Astrocyte (in vitro differentiated cells and primary cell): ENCODE measurements at regions not wholly inside any gene's neighbourhood (a gene's known extent, or its start where the extent isn't known, plus 50 kb on each side); places are given as distances from the start of the nearest gene placed in this dataset.

Experiments used
- DNase-seq: peaks from one replicate; pipeline ENCODE4 v3.0.0-alpha.2; 2010; ENCODE audit warnings: low read depth
- FAIRE-seq: peaks from 2 replicates; lab custom pipeline; 2011; peaks lifted over from hg19 to GRCh38; lab: Jason Lieb, UNC
- H2AFZ ChIP-seq: 2 replicates; pipeline ENCODE4 v1.6.0; 2012; ENCODE audit warnings: low read depth, low read length, inconsistent platforms
- H3K27ac ChIP-seq: 2 replicates; pipeline ENCODE4 v1.5.1; 2011; ENCODE audit warnings: low read depth, low read length, inconsistent platforms
- H3K27me3 ChIP-seq: 2 replicates; pipeline ENCODE4 v1.6.0; 2011; ENCODE audit warnings: low read length, inconsistent platforms; ENCODE audit not compliant: insufficient read depth
- H3K36me3 ChIP-seq: 2 replicates; pipeline ENCODE4 v1.5.1; 2011; ENCODE audit warnings: low read length, inconsistent platforms; ENCODE audit not compliant: insufficient read depth
- H3K4me1 ChIP-seq: 2 replicates; pipeline ENCODE4 v1.5.1; 2011; ENCODE audit warnings: low read length, inconsistent platforms; ENCODE audit not compliant: insufficient read depth
- H3K4me2 ChIP-seq: 2 replicates; pipeline ENCODE4 v1.6.0; 2012; ENCODE audit warnings: low read length, inconsistent platforms
- H3K4me3 ChIP-seq: 2 replicates; pipeline ENCODE4 v1.5.1; 2011; ENCODE audit warnings: low read depth, mild to moderate bottlenecking, low read length, inconsistent platforms; ENCODE audit not compliant: insufficient read depth
- H3K79me2 ChIP-seq: 2 replicates; pipeline ENCODE4 v1.6.0; 2012; ENCODE audit warnings: mild to moderate bottlenecking, low read length, inconsistent platforms; ENCODE audit not compliant: insufficient read depth
- H3K9ac ChIP-seq: 2 replicates; pipeline ENCODE4 v1.6.0; 2012; ENCODE audit warnings: mild to moderate bottlenecking, low read length, inconsistent platforms
- H3K9me3 ChIP-seq: 2 replicates; pipeline ENCODE4 v1.5.1; 2012; ENCODE audit warnings: low read depth, mild to moderate bottlenecking, low read length, inconsistent platforms; ENCODE audit not compliant: insufficient read depth
- H4K20me1 ChIP-seq: 2 replicates; pipeline ENCODE4 v1.6.0; 2012; ENCODE audit warnings: low read length, inconsistent platforms; ENCODE audit not compliant: insufficient read depth
- H3K27ac Mint-ChIP-seq: one replicate; pipeline ENCODE4 v1.8.0; 2021; ENCODE audit warnings: mild to moderate bottlenecking, mixed read lengths; ENCODE audit not compliant: unreplicated experiment
- H3K27me3 Mint-ChIP-seq: one replicate; pipeline ENCODE4 v1.8.0; 2021; ENCODE audit warnings: low read depth, mixed read lengths; ENCODE audit not compliant: unreplicated experiment
- H3K36me3 Mint-ChIP-seq: one replicate; pipeline ENCODE4 v1.8.0; 2021; ENCODE audit warnings: low read depth, mixed read lengths; ENCODE audit not compliant: unreplicated experiment
- H3K4me1 Mint-ChIP-seq: one replicate; pipeline ENCODE4 v1.8.0; 2021; ENCODE audit warnings: low read depth, mixed read lengths; ENCODE audit not compliant: unreplicated experiment
- H3K4me3 Mint-ChIP-seq: one replicate; pipeline ENCODE4 v1.8.0; 2021; ENCODE audit warnings: mild to moderate bottlenecking, moderate library complexity, mixed read lengths; ENCODE audit not compliant: unreplicated experiment
- H3K9me3 Mint-ChIP-seq: one replicate; pipeline ENCODE4 v1.8.0; 2021; ENCODE audit warnings: mild to moderate bottlenecking, mixed read lengths; ENCODE audit not compliant: unreplicated experiment
- EZH2 ChIP-seq: IDR thresholded peaks from 2 replicates; pipeline ENCODE4 v1.6.1; 2012; ENCODE audit warnings: mild to moderate bottlenecking, low read length, inconsistent platforms; ENCODE audit not compliant: insufficient read depth
- TF ChIP-seq, protein P1 (sequence below): IDR thresholded peaks from 2 replicates; pipeline ENCODE4 v1.5.1; 2011; ENCODE audit warnings: low read depth, mild to moderate bottlenecking, inconsistent platforms, low read length, moderate library complexity; ENCODE audit not compliant: insufficient read depth

GRCh38 chr12:94811611-94812010 is 161.3 kb upstream of the TMCC3 start:
- Mint-ChIP-seq H3K4me1 (no peaks in the 10 kb centered on the region), H3K36me3 (peaks cover 2% of the 10 kb centered on the region), H3K27me3 (peaks cover 3% of the 10 kb centered on the region), H3K9me3 (peaks cover 27% of the 10 kb centered on the region), H3K27ac (no peak overlapping the region), H3K4me3 (no peak overlapping the region)
- H3K79me2 ChIP-seq = no peaks in the 10 kb centered on the region
- no peak overlapping the region for H3K4me3 ChIP-seq
- no peaks in the 10 kb centered on the region for H3K4me1 ChIP-seq
- no peak for FAIRE-seq
- H3K27me3 ChIP-seq = no peaks in the 10 kb centered on the region
- no peak overlapping the region for H3K27ac ChIP-seq
- no peaks in the 10 kb centered on the region for H4K20me1 ChIP-seq
- H3K9ac ChIP-seq = no peak overlapping the region
- no peak for TF ChIP-seq EZH2
- TF ChIP-seq, protein P1, sequence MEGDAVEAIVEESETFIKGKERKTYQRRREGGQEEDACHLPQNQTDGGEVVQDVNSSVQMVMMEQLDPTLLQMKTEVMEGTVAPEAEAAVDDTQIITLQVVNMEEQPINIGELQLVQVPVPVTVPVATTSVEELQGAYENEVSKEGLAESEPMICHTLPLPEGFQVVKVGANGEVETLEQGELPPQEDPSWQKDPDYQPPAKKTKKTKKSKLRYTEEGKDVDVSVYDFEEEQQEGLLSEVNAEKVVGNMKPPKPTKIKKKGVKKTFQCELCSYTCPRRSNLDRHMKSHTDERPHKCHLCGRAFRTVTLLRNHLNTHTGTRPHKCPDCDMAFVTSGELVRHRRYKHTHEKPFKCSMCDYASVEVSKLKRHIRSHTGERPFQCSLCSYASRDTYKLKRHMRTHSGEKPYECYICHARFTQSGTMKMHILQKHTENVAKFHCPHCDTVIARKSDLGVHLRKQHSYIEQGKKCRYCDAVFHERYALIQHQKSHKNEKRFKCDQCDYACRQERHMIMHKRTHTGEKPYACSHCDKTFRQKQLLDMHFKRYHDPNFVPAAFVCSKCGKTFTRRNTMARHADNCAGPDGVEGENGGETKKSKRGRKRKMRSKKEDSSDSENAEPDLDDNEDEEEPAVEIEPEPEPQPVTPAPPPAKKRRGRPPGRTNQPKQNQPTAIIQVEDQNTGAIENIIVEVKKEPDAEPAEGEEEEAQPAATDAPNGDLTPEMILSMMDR = no peak
- H3K9me3 ChIP-seq = peaks cover 6% of the 10 kb centered on the region
- no peak for DNase-seq
- H2AFZ ChIP-seq = no peak overlapping the region
- no peak overlapping the region for H3K4me2 ChIP-seq
- H3K36me3 ChIP-seq = no peaks in the 10 kb centered on the region

GRCh38 chr12:94807951-94808350 is 157.6 kb upstream of the TMCC3 start:
- Histone ChIP-seq H3K4me2 (no peak overlapping the region), H2AFZ (no peak overlapping the region), H3K4me1 (no peaks in the 10 kb centered on the region), H3K27ac (no peak overlapping the region), H3K9me3 (peaks cover 6% of the 10 kb centered on the region), H3K9ac (no peak overlapping the region), H3K27me3 (no peaks in the 10 kb centered on the region), H4K20me1 (no peaks in the 10 kb centered on the region), H3K4me3 (no peak overlapping the region), H3K79me2 (no peaks in the 10 kb centered on the region), H3K36me3 (no peaks in the 10 kb centered on the region)
- H3K9me3 Mint-ChIP-seq = peaks cover 15% of the 10 kb centered on the region
- no peaks in the 10 kb centered on the region for H3K36me3 Mint-ChIP-seq
- no peak overlapping the region for H3K4me3 Mint-ChIP-seq
- no peaks in the 10 kb centered on the region for H3K27me3 Mint-ChIP-seq
- peaks cover 10% of the 10 kb centered on the region for H3K4me1 Mint-ChIP-seq
- FAIRE-seq (no peak), DNase-seq (no peak)
- no peak overlapping the region for H3K27ac Mint-ChIP-seq
- TF ChIP-seq EZH2 = no peak
- TF ChIP-seq, protein P1 = no peak

- Mint-ChIP-seq H3K4me3 (no peak overlapping the region), H3K27ac (peak overlapping the region; percentile 49), H3K36me3 (no peaks in the 10 kb centered on the region), H3K27me3 (no peaks in the 10 kb centered on the region), H3K9me3 (peaks cover 8% of the 10 kb centered on the region), H3K4me1 (peaks cover 12% of the 10 kb centered on the region)
- TF ChIP-seq EZH2 = no peak
- TF ChIP-seq, protein P1 = no peak
- Histone ChIP-seq H3K9ac (no peak overlapping the region), H3K4me3 (no peak overlapping the region), H3K27me3 (peaks cover 2% of the 10 kb centered on the region), H2AFZ (no peak overlapping the region), H3K9me3 (no peaks in the 10 kb centered on the region), H3K27ac (no peak overlapping the region), H3K36me3 (no peaks in the 10 kb centered on the region), H3K79me2 (no peaks in the 10 kb centered on the region), H3K4me1 (no peaks in the 10 kb centered on the region), H3K4me2 (no peak overlapping the region), H4K20me1 (no peaks in the 10 kb centered on the region)
- DNase-seq (no peak), FAIRE-seq (no peak)
These were observed 156.3 kb upstream of the TMCC3 start for GRCh38 chr12:94806617-94807016.
